ENCODE measurements at regions not wholly inside any gene's neighbourhood (a gene's known extent, or its start where the extent isn't known, plus 50 kb on each side); places are given as distances from the start of the nearest gene placed in this dataset.
"Not testable (repeated sequence)": the region's sequence is repeated elsewhere in the genome, so short reads cannot be mapped to it uniquely, and the experiment has no call there.

GRCh38 chr7:109639561-109639960 lies 1069.9 kb downstream of the DNAJB9 start:
- H3K9me3 ChIP-seq (ENCODE audit: low read length), result no peaks in the 10 kb centered on the region
- no peaks in the 10 kb centered on the region for H3K9me2 ChIP-seq (ENCODE audit: low read depth, low read length)
- no peaks in the 10 kb centered on the region for H3K36me3 ChIP-seq (ENCODE audit: insufficient read depth, low read length)
- H3K4me3 ChIP-seq (ENCODE audit: low read depth, low read length, poor library complexity, severe bottlenecking), result no peak overlapping the region
- no peaks in the 10 kb centered on the region for H3F3A ChIP-seq (ENCODE audit: insufficient read depth, low read length)
- no peaks in the 10 kb centered on the region for H3K79me2 ChIP-seq (ENCODE audit: insufficient read depth, low read length)
- no peak overlapping the region for H3K9ac ChIP-seq (ENCODE audit: low read length)
- H2AFZ ChIP-seq (ENCODE audit: low read length), result no peak overlapping the region
- H3K27ac ChIP-seq (ENCODE audit: low read depth, low read length, poor library complexity, severe bottlenecking), result no peak overlapping the region
- no peak for TF ChIP-seq CTCF (IDR thresholded peaks at IDR 0.05; ENCODE audit: low read length)
- TF ChIP-seq EZH2 (IDR thresholded peaks at IDR 0.05; ENCODE audit: borderline replicate concordance, low read length), result no peak
- no peaks in the 10 kb centered on the region for H3K27me3 ChIP-seq (ENCODE audit: insufficient read depth, low read length)
- no peak overlapping the region for H3K4me2 ChIP-seq (ENCODE audit: low read length)
- no peaks in the 10 kb centered on the region for H4K20me1 ChIP-seq (ENCODE audit: insufficient read depth, low read length)
- H3K4me1 ChIP-seq (ENCODE audit: insufficient read depth, low read length, severe bottlenecking), result no peaks in the 10 kb centered on the region

GRCh38 chr7:109641445-109641844 lies 1071.8 kb downstream of the DNAJB9 start:
- Histone ChIP-seq H3K4me2 (ENCODE audit: low read length) (no peak overlapping the region), H3K9me2 (ENCODE audit: low read depth, low read length) (no peaks in the 10 kb centered on the region), H3F3A (ENCODE audit: insufficient read depth, low read length) (no peaks in the 10 kb centered on the region), H3K4me3 (ENCODE audit: low read depth, low read length, poor library complexity, severe bottlenecking) (no peak overlapping the region), H3K9me3 (ENCODE audit: low read length) (no peaks in the 10 kb centered on the region), H3K4me1 (ENCODE audit: insufficient read depth, low read length, severe bottlenecking) (no peaks in the 10 kb centered on the region), H3K27me3 (ENCODE audit: insufficient read depth, low read length) (no peaks in the 10 kb centered on the region), H4K20me1 (ENCODE audit: insufficient read depth, low read length) (no peaks in the 10 kb centered on the region), H2AFZ (ENCODE audit: low read length) (no peak overlapping the region), H3K36me3 (ENCODE audit: insufficient read depth, low read length) (no peaks in the 10 kb centered on the region), H3K27ac (ENCODE audit: low read depth, low read length, poor library complexity, severe bottlenecking) (no peak overlapping the region), H3K9ac (ENCODE audit: low read length) (no peak overlapping the region), H3K79me2 (ENCODE audit: insufficient read depth, low read length) (no peaks in the 10 kb centered on the region)
- TF ChIP-seq CTCF (IDR thresholded peaks at IDR 0.05; ENCODE audit: low read length) (no peak), EZH2 (IDR thresholded peaks at IDR 0.05; ENCODE audit: borderline replicate concordance, low read length) (no peak)

GRCh38 chr7:109646124-109646523 lies 1076.5 kb downstream of the DNAJB9 start:
- H3K27me3 ChIP-seq (ENCODE audit: insufficient read depth, low read length), result no peaks in the 10 kb centered on the region
- TF ChIP-seq EZH2 (IDR thresholded peaks at IDR 0.05; ENCODE audit: borderline replicate concordance, low read length) (no peak), CTCF (IDR thresholded peaks at IDR 0.05; ENCODE audit: low read length) (no peak)
- no peak overlapping the region for H3K9ac ChIP-seq (ENCODE audit: low read length)
- H3F3A ChIP-seq (ENCODE audit: insufficient read depth, low read length), result no peaks in the 10 kb centered on the region
- H3K27ac ChIP-seq (ENCODE audit: low read depth, low read length, poor library complexity, severe bottlenecking), result no peak overlapping the region
- H3K79me2 ChIP-seq (ENCODE audit: insufficient read depth, low read length), result no peaks in the 10 kb centered on the region
- H3K9me3 ChIP-seq (ENCODE audit: low read length), result no peaks in the 10 kb centered on the region
- no peak overlapping the region for H3K4me3 ChIP-seq (ENCODE audit: low read depth, low read length, poor library complexity, severe bottlenecking)
- H2AFZ ChIP-seq (ENCODE audit: low read length), result no peak overlapping the region
- H4K20me1 ChIP-seq (ENCODE audit: insufficient read depth, low read length), result no peaks in the 10 kb centered on the region
- no peaks in the 10 kb centered on the region for H3K36me3 ChIP-seq (ENCODE audit: insufficient read depth, low read length)
- no peak overlapping the region for H3K4me2 ChIP-seq (ENCODE audit: low read length)
- no peaks in the 10 kb centered on the region for H3K4me1 ChIP-seq (ENCODE audit: insufficient read depth, low read length, severe bottlenecking)
- no peaks in the 10 kb centered on the region for H3K9me2 ChIP-seq (ENCODE audit: low read depth, low read length)

GRCh38 chr7:109646594-109646993 lies 1076.9 kb downstream of the DNAJB9 start:
- not testable (repeated sequence) for H3K4me2 ChIP-seq (ENCODE audit: low read length)

GRCh38 chr7:109647263-109647662 lies 1077.6 kb downstream of the DNAJB9 start:
- H3K4me3 ChIP-seq (ENCODE audit: low read depth, low read length, poor library complexity, severe bottlenecking); H2AFZ ChIP-seq (ENCODE audit: low read length); H4K20me1 ChIP-seq (ENCODE audit: insufficient read depth, low read length); H3K79me2 ChIP-seq (ENCODE audit: insufficient read depth, low read length); H3K4me1 ChIP-seq (ENCODE audit: insufficient read depth, low read length, severe bottlenecking); H3K4me2 ChIP-seq (ENCODE audit: low read length); H3K9ac ChIP-seq (ENCODE audit: low read length); H3K27ac ChIP-seq (ENCODE audit: low read depth, low read length, poor library complexity, severe bottlenecking); H3K36me3 ChIP-seq (ENCODE audit: insufficient read depth, low read length); H3F3A ChIP-seq (ENCODE audit: insufficient read depth, low read length); H3K27me3 ChIP-seq (ENCODE audit: insufficient read depth, low read length); H3K9me3 ChIP-seq (ENCODE audit: low read length); H3K9me2 ChIP-seq (ENCODE audit: low read depth, low read length): not testable (repeated sequence)

More at GRCh38 chr7:109646594-109646993, 1076.9 kb downstream of the DNAJB9 start:
- not testable (repeated sequence) for H4K20me1 ChIP-seq (ENCODE audit: insufficient read depth, low read length); H3K9me2 ChIP-seq (ENCODE audit: low read depth, low read length); H3K27ac ChIP-seq (ENCODE audit: low read depth, low read length, poor library complexity, severe bottlenecking); H3K4me3 ChIP-seq (ENCODE audit: low read depth, low read length, poor library complexity, severe bottlenecking); H3K9ac ChIP-seq (ENCODE audit: low read length); H2AFZ ChIP-seq (ENCODE audit: low read length); H3F3A ChIP-seq (ENCODE audit: insufficient read depth, low read length); H3K9me3 ChIP-seq (ENCODE audit: low read length); H3K79me2 ChIP-seq (ENCODE audit: insufficient read depth, low read length); H3K36me3 ChIP-seq (ENCODE audit: insufficient read depth, low read length); H3K27me3 ChIP-seq (ENCODE audit: insufficient read depth, low read length); H3K4me1 ChIP-seq (ENCODE audit: insufficient read depth, low read length, severe bottlenecking)
